HEK293 (cell line): ENCODE measurements at regions not wholly inside any gene's neighbourhood (a gene's known extent, or its start where the extent isn't known, plus 50 kb on each side); places are given as distances from the start of the nearest gene placed in this dataset.

Source experiments
- CTCF ChIA-PET: fragments of 350-600 bp; formaldehyde crosslinking; extraction: SDS; loops from one replicate; lab custom pipeline; 2021; ENCODE audit warnings: antibody characterized with exemption; lab: Yijun Ruan, JAX
- POLR2A ChIA-PET: fragments of 300-600 bp; formaldehyde crosslinking; extraction: SDS; loops from one replicate; lab custom pipeline; 2020; ENCODE audit warnings: antibody characterized with exemption, inconsistent platforms; lab: Yijun Ruan, JAX
- H3K27ac ChIP-seq: fragments of 200-500 bp; sonication (Bioruptor generic); 2 replicates; pipeline ENCODE4 v1.5.1; 2014; ENCODE audit warnings: low read depth, low read length, control low read depth, inconsistent platforms; ENCODE audit errors: extremely low read depth
- H3K36me3 ChIP-seq, 2 experiments: fragments of 200-500 bp in 1 of 2; sonication (Bioruptor generic) in 1 of 2; 1 replicate in 1 of 2; 2 replicates in 1 of 2; pipeline ENCODE4 v1.5.1; 2014 to 2017; ENCODE audit warnings: inconsistent platforms in 2 of 2, low read length in 2 of 2; ENCODE audit not compliant: control insufficient read depth in 2 of 2, insufficient read depth in 1 of 2
- H3K4me1 ChIP-seq: fragments of 200-500 bp; sonication (Bioruptor generic); 2 replicates; pipeline ENCODE4 v1.5.1; 2014; ENCODE audit warnings: mild to moderate bottlenecking, low read length, inconsistent platforms; ENCODE audit not compliant: control insufficient read depth, insufficient read depth
- H3K4me3 ChIP-seq: 2 replicates; pipeline ENCODE4 v1.5.1; 2011; ENCODE audit warnings: low read depth, mild to moderate bottlenecking, control low read depth, low read length, moderate library complexity
- H3K9me3 ChIP-seq: fragments of 200-500 bp; sonication (Bioruptor generic); 2 replicates; pipeline ENCODE4 v1.5.1; 2014; ENCODE audit warnings: low read depth, low read length, inconsistent platforms; ENCODE audit not compliant: control insufficient read depth, insufficient read depth
- BCL11A ChIP-seq: fragments of 450-650 bp; formaldehyde crosslinking; IDR thresholded peaks from 2 replicates; pipeline ENCODE4 v1.5.1; 2016; ENCODE audit warnings: low read depth, missing biosample characterization, missing genetic modification characterization
- PBX3 ChIP-seq: sonication (generic); formaldehyde crosslinking; IDR thresholded peaks from 2 replicates; pipeline ENCODE4 v1.8.1; 2022; ENCODE audit warnings: mild to moderate bottlenecking, moderate library complexity, missing genetic modification reagents
- SP7 ChIP-seq: fragments of 450-650 bp; formaldehyde crosslinking; IDR thresholded peaks from 2 replicates; pipeline ENCODE4 v1.5.1; 2016; ENCODE audit warnings: missing biosample characterization, missing genetic modification characterization
- ZBTB8A ChIP-seq: fragments of 450-650 bp; formaldehyde crosslinking; IDR thresholded peaks from 2 replicates; pipeline ENCODE4 v1.5.1; 2016; ENCODE audit warnings: missing biosample characterization, missing genetic modification characterization
- ZNF169 ChIP-seq: fragments of 450-650 bp; formaldehyde crosslinking; IDR thresholded peaks from 2 replicates; pipeline ENCODE4 v1.5.1; 2016; ENCODE audit warnings: missing biosample characterization, missing genetic modification characterization
- ZNF473 ChIP-seq: fragments of 450-650 bp; formaldehyde crosslinking; IDR thresholded peaks from 2 replicates; pipeline ENCODE4 v1.5.1; 2017; ENCODE audit warnings: missing biosample characterization, missing genetic modification characterization
- ZNF518A ChIP-seq: fragments of 450-650 bp; formaldehyde crosslinking; conservative IDR thresholded peaks from 2 replicates; pipeline ENCODE4 v1.5.1; 2016; ENCODE audit warnings: low read depth, missing biosample characterization, missing genetic modification characterization
- ZNF544 ChIP-seq: fragments of 450-650 bp; formaldehyde crosslinking; IDR thresholded peaks from 2 replicates; pipeline ENCODE4 v1.5.0; 2017; ENCODE audit warnings: missing biosample characterization, missing genetic modification characterization
- ZNF549 ChIP-seq: fragments of 450-650 bp; IDR thresholded peaks from 2 replicates; pipeline ENCODE4 v1.5.1; 2018; ENCODE audit warnings: missing biosample characterization, missing genetic modification characterization, mild to moderate bottlenecking, inconsistent platforms, moderate library complexity
- ZNF600 ChIP-seq: fragments of 450-650 bp; formaldehyde crosslinking; IDR thresholded peaks from 2 replicates; pipeline ENCODE4 v1.5.1; 2016; ENCODE audit warnings: missing biosample characterization, missing genetic modification characterization
- ZNF621 ChIP-seq: fragments of 450-650 bp; formaldehyde crosslinking; IDR thresholded peaks from 2 replicates; pipeline ENCODE4 v1.5.1; 2017; ENCODE audit warnings: missing biosample characterization, missing genetic modification characterization
- ZNF623 ChIP-seq: fragments of 450-650 bp; formaldehyde crosslinking; IDR thresholded peaks from 2 replicates; pipeline ENCODE4 v1.5.1; 2016; ENCODE audit warnings: missing biosample characterization, missing genetic modification characterization
- ZNF629 ChIP-seq: fragments of 450-650 bp; formaldehyde crosslinking; IDR thresholded peaks from 2 replicates; pipeline ENCODE4 v1.5.1; 2017; ENCODE audit warnings: missing biosample characterization, missing genetic modification characterization
- ZNF677 ChIP-seq: fragments of 450-650 bp; IDR thresholded peaks from 2 replicates; pipeline ENCODE4 v1.5.0; 2018; ENCODE audit warnings: missing biosample characterization, mild to moderate bottlenecking, missing genetic modification characterization, moderate library complexity
- ZNF707 ChIP-seq: fragments of 450-650 bp; formaldehyde crosslinking; IDR thresholded peaks from 2 replicates; pipeline ENCODE4 v1.5.1; 2016; ENCODE audit warnings: missing biosample characterization, missing genetic modification characterization
- ZXDB ChIP-seq: fragments of 450-650 bp; formaldehyde crosslinking; IDR thresholded peaks from 2 replicates; pipeline ENCODE4 v1.5.1; 2016; ENCODE audit warnings: missing biosample characterization, missing genetic modification characterization
- TF ChIP-seq, protein P1 (sequence below): fragments of 450-650 bp; formaldehyde crosslinking; IDR thresholded peaks from 2 replicates; pipeline ENCODE4 v1.5.1; 2016; ENCODE audit warnings: missing biosample characterization, missing genetic modification characterization
- TF ChIP-seq, protein P2 (sequence below): IDR thresholded peaks from 2 replicates; pipeline ENCODE4 v1.6.1; 2011; ENCODE audit warnings: mild to moderate bottlenecking, low read depth, low read length, borderline replicate concordance
- TF ChIP-seq, protein P3 (sequence below): fragments of 450-650 bp; formaldehyde crosslinking; IDR thresholded peaks from 2 replicates; pipeline ENCODE4 v1.5.1; 2016; ENCODE audit warnings: missing biosample characterization, missing genetic modification characterization

GRCh38 chrX:56920338-56920997, 74.9 kb downstream of the SPIN3 start:
- H3K36me3 ChIP-seq = no peaks in the 10 kb centered on the region
- ChIA-PET CTCF (no interaction called here), POLR2A (no interaction called here)
- H3K9me3 ChIP-seq = no peaks in the 10 kb centered on the region
- H3K4me3 ChIP-seq = no peak overlapping the region
- no peaks in the 10 kb centered on the region for H3K4me1 ChIP-seq
- TF ChIP-seq, protein P1, sequence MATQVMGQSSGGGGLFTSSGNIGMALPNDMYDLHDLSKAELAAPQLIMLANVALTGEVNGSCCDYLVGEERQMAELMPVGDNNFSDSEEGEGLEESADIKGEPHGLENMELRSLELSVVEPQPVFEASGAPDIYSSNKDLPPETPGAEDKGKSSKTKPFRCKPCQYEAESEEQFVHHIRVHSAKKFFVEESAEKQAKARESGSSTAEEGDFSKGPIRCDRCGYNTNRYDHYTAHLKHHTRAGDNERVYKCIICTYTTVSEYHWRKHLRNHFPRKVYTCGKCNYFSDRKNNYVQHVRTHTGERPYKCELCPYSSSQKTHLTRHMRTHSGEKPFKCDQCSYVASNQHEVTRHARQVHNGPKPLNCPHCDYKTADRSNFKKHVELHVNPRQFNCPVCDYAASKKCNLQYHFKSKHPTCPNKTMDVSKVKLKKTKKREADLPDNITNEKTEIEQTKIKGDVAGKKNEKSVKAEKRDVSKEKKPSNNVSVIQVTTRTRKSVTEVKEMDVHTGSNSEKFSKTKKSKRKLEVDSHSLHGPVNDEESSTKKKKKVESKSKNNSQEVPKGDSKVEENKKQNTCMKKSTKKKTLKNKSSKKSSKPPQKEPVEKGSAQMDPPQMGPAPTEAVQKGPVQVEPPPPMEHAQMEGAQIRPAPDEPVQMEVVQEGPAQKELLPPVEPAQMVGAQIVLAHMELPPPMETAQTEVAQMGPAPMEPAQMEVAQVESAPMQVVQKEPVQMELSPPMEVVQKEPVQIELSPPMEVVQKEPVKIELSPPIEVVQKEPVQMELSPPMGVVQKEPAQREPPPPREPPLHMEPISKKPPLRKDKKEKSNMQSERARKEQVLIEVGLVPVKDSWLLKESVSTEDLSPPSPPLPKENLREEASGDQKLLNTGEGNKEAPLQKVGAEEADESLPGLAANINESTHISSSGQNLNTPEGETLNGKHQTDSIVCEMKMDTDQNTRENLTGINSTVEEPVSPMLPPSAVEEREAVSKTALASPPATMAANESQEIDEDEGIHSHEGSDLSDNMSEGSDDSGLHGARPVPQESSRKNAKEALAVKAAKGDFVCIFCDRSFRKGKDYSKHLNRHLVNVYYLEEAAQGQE (tag by site-specific recombination) = no peak
- TF ChIP-seq ZNF600 (tag by site-specific recombination) = no peak
- TF ChIP-seq PBX3 (CRISPR knock-in tag) = no peak
- no peak for TF ChIP-seq ZNF677
- H3K27ac ChIP-seq = no peak overlapping the region

DNA sequence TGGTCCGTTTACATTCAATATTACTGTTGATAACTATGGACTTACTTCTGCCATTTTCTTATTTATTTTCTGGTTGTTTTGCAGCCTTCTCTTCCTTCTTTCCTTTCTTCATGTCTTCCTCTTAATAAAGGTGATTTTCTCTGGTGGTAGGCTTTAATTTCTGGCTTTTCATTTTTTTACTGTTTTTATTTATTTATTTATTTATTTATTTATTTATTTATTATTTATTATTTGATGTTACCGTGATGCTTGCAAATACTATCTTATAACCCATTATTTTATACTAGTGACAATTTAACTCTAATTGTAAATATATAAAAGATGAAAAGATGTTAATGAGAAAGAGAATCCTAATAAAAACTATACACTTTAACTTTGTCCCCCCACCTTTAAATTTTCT, 112.8 kb downstream of the SPIN3 start:
- no peak overlapping the region for H3K27ac ChIP-seq
- CTCF ChIA-PET = no interaction called here
- POLR2A ChIA-PET = no interaction called here
- H3K4me3 ChIP-seq = no peak overlapping the region
- no peaks in the 10 kb centered on the region; the same call in 1 of the 2 replicates for H3K9me3 ChIP-seq
- no peaks in the 10 kb centered on the region for H3K36me3 ChIP-seq
- no peaks in the 10 kb centered on the region for H3K4me1 ChIP-seq
- TF ChIP-seq ZNF629 (0 out of 2 replicates have a peak, but pooled peaks have one; percentile 20), ZBTB8A (tag by site-specific recombination) (peak; percentile 42; the same call in 1 of the 2 replicates), ZNF473 (no peak), ZNF544 (no peak), ZNF707 (tag by site-specific recombination) (no peak), ZNF621 (no peak), BCL11A (tag by site-specific recombination) (no peak), SP7 (tag by site-specific recombination) (no peak), ZNF518A (tag by site-specific recombination) (peak; percentile 65; the same call in 1 of the 2 replicates), ZNF169 (tag by site-specific recombination) (no peak), ZNF623 (tag by site-specific recombination) (peak; percentile 53), ZXDB (tag by site-specific recombination) (peak; percentile 46; the same call in 1 of the 2 replicates), ZNF549 (tag by site-specific recombination) (no peak)
- TF ChIP-seq, protein P2, sequence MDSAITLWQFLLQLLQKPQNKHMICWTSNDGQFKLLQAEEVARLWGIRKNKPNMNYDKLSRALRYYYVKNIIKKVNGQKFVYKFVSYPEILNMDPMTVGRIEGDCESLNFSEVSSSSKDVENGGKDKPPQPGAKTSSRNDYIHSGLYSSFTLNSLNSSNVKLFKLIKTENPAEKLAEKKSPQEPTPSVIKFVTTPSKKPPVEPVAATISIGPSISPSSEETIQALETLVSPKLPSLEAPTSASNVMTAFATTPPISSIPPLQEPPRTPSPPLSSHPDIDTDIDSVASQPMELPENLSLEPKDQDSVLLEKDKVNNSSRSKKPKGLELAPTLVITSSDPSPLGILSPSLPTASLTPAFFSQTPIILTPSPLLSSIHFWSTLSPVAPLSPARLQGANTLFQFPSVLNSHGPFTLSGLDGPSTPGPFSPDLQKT = no peak
- TF ChIP-seq, protein P3, sequence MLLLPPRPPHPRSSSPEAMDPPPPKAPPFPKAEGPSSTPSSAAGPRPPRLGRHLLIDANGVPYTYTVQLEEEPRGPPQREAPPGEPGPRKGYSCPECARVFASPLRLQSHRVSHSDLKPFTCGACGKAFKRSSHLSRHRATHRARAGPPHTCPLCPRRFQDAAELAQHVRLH (tag by site-specific recombination) = no peak
- TF ChIP-seq, protein P1 (tag by site-specific recombination) = peak; percentile 52; the same call in 1 of the 2 replicates
